HK-2 (cell line): ENCODE measurements at regions not wholly inside any gene's neighbourhood (a gene's known extent, or its start where the extent isn't known, plus 50 kb on each side); places are given as distances from the start of the nearest gene placed in this dataset.

ENCODE experiments used
- DNase-seq: peaks from one replicate; pipeline ENCODE4 v3.0.0-alpha.2; 2018; ENCODE audit not compliant: unreplicated experiment

- DNase-seq: no peak
Observed at GRCh38 chr15:69818529-69818928, 279.2 kb downstream of the TLE3 start.

- DNase-seq: no peak
Observed at GRCh38 chr15:69819371-69819770, 278.3 kb downstream of the TLE3 start.

DNA sequence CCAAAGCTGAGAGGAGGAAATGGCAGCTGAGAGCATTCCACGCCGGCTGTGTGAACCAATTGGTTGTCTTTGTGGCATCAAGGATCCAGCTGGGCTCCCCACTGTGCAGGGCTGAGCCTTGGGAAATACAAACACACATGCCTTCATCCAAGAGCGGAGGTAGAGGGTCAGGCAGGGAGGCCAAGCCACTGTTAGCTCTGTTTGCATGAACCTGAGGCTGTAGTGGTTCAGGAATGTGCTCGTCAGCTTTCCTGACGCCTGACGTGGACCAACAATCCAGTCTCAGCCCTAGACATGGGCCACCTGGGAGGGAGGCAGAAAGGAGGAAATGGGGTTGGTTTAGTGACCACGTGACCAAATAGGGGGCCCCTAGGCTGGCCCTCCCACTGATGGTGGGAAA is 276.9 kb downstream of the TLE3 start:
- DNase-seq: no peak

DNA sequence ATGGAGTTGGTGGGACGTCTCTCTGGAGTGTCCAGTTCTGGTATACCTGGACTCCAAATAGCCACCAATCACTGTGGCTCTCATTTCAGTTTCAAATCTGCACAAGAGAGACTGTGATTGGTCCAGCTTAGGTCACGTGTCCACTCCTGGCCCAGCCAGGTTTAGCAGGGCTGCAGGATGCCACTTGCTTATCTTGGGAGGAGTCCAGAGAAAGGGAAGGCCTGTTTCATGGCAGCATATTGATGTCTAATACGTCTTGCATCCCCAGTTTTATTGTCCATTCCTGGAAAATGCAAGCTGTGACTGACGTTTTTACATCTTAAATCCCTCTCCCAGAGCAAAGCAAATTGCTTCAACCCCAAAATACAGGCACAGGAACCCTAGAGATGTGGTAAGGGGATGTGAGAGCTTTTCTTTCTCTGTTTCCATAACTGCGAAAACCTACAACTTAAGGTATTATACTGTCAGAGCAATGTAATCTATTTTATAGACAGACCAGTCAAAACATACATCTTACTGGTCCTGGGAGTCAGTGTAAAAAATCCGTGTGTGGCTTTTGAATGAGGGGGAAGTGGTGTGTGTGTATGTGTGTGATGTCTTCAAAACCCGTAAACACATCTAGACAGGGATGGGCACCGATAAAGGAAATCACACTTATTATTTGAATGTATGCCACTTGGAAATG is 274.4 kb downstream of the TLE3 start:
- no peak for DNase-seq

DNA sequence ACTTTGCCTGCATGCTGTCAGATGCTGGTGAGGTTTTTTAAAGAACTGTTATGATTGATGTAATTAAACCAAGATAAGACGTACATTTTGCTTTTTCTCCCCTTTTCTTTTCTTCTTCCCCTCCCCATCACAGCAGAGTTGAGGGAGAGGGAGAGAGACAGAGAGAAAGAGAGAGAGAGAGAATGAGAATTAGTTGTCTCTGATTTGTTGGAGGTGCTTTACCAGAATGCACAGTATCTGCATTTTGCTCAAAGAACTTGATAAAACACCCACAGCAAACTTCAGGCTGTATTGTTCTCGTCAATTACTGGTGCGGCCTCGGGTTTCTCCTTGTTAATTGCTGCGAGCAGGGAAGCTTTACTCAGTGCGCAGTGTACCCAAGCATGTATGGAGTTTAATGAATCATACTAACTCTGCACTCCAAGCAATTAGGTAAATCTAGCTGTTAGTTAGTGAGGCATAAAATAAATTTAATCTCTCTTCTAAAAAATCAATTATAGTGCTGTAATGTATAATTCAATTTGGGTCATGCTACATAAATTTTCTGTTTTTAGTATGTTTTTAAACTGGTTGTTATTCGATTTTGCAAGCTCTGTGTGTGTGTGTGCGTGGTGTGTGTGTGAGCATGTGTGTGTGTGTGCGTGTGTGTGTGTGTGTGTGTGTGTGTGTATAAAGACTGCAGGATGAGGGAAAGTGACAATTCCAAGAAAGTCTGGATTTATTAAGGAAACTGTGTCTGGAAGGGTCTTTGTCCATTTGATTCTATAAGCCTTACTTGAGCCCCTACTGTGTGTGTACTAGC is 273.4 kb downstream of the TLE3 start:
- no peak for DNase-seq

- DNase-seq: no peak
Observed at GRCh38 chr15:69824877-69825406, 272.8 kb downstream of the TLE3 start.

DNA sequence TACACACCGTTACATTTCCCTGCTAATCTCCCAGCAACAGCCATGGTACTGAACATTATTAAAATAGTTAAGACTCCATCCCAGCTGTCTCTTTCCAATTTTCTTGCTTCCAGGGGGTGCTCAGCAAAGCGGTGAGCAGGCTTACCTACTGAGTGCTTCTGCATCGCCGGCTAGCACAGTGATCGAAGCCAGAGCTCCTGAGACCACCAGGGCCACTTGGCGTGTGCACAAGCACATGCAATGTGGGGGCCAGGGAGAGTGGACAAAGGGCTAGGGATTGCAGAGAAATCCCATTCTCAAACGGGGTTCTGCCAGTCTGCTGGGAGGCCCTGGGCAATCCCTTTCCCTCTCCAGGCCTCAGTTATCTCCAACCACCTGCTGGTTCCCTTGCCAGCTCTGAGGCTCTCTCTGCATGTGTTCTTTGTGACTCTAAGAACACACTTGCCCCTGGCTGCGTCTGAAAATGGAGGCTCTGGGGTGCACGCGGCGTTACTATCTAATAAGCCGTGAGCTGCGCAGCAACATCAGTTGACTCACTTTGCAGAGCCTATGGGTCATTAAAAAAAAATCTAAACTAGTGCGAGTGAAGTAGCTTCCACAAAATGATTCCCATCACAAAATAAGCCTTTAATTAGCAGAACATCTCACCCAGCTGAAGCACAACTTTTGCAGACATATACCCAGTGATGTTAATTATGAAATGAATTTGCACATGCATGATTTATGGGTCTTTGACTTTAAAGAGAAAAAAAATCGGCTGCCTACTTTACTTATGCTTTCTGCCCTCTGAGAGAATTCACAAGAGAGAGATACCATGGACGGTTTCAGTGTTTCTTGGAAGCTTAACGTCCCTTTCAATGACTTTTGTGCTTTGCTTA is 271.5 kb downstream of the TLE3 start:
- no peak for DNase-seq

GRCh38 chr15:69826819-69827175 is 270.9 kb downstream of the TLE3 start:
- DNase-seq: no peak

- DNase-seq: no peak
Observed at GRCh38 chr15:69827751-69828150, 270.0 kb downstream of the TLE3 start.

GRCh38 chr15:69828181-69828828 is 269.4 kb downstream of the TLE3 start:
- no peak for DNase-seq

- no peak for DNase-seq
Observed at GRCh38 chr15:69829974-69830373, 267.7 kb downstream of the TLE3 start.

DNA sequence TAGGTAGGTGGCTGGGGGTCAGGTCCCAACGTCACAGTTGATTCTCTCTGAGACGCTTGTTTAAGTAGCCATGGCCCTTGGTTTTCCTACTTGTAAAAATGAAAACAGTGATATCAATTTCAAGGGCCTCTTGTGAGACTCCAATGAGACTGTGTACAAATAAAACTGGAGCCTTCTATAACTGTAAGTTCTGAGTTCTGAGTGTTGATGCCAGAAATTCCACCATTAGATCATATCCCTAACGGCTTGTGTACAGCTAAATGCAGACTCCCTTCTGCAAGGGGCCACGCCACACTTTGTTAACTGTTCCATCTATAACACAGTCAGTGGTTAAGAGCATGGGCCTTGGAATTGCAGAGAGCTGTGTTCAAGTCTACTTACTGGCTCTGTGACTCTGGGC is 267.3 kb downstream of the TLE3 start:
- DNase-seq: no peak

DNA sequence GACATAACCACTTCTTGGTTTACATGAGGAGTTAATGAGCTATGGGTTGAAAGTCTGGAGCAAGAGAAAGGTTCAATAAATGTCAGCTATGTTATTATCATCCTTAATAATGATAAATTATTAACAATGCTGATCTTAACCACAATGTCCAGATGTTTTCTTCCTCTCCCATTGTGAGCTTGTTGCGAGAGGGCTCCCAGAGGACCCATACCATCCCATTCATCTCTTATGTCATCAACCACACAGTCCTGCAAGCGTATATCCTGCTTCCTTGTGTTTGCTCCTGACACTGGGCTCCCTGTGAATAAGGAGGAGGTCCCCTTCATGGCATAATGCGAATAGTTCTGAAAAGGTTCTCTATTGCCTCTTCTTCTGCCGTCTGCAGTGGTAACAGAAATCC is 266.8 kb downstream of the TLE3 start:
- no peak for DNase-seq

- no peak for DNase-seq
Observed at GRCh38 chr15:69834267-69834666, 263.4 kb downstream of the TLE3 start.

- no peak for DNase-seq
Observed at GRCh38 chr15:69834761-69835160, 263.0 kb downstream of the TLE3 start.

DNA sequence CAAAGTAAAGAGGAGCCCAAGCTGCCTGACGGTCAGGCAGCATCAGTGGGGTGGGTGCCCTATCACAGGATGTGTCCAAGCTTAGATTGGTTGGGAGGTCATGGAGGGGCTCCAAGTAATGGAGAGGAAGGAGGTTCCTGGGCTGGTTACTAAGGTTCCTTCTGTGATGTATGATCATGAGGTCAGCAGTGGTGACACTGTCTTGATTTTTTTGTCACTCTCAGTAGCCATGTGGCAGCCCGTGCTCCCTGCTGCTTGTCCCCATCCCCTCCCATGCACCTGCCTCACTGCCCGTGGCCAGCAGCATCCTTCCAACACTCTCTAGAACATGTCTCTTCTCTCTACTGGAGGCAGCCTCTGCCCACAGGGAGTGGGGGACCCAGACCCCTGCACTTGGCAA is 261.7 kb downstream of the TLE3 start:
- DNase-seq: no peak

DNA sequence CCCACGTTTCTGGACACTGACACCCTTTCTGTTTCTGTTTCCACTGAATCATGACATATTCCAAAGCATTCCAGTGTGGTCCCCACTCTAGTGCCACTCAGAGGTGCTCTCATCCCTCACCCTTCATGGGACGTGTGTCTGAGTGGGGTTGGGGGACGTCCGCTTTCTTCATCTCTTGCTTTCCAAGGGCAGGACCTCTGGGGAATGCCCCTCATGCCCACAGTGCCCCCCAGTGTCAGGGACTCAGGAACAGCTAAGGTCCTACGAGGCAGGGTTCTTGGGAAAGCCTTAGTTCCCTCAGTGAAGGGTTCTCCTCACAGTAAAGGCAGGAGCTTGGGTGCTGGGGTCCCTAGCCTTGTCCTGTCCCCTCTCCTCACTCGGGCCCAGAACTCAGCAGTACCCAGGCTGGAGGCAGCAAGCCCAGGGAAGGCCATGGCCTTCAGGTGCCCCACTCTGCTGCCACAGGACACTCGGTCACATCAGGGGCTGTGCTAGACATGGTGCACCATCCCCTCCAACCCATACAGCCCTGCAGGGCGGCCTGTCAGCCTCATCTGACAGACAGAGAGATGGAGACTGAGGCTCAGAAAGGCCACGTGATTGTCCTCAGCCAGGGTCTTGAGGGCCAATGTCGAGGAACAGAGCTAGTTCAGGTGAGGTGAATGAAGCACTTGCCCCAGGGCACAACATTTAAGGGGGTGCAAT is 261.0 kb downstream of the TLE3 start:
- DNase-seq: no peak

GRCh38 chr15:69838338-69838737 is 259.4 kb downstream of the TLE3 start:
- DNase-seq: no peak

GRCh38 chr15:69838994-69839393 is 258.7 kb downstream of the TLE3 start:
- no peak for DNase-seq

GRCh38 chr15:69841113-69841828 is 256.4 kb downstream of the TLE3 start:
- DNase-seq: no peak

DNA sequence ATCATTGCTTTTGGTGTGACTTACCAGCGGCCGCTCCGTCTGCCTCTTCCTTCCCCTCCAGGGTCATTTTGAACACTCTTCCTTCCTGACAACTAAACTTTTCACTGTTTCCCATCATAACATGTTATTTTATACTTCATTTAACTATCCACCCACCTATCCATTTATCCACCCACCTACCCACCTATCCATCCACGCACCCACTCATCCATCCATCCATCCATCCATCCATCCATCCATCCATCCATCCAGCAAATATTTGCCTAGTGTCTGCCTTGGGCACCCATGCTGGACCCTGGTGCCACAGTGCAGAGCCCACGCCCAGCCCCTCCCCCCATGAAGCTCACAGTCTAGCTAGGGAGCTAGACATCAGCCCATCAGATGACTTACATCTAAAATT is 254.9 kb downstream of the TLE3 start:
- DNase-seq: no peak
